ENCODE measurements at regions not wholly inside any gene's neighbourhood (a gene's known extent, or its start where the extent isn't known, plus 50 kb on each side); places are given as distances from the start of the nearest gene placed in this dataset.

DNA sequence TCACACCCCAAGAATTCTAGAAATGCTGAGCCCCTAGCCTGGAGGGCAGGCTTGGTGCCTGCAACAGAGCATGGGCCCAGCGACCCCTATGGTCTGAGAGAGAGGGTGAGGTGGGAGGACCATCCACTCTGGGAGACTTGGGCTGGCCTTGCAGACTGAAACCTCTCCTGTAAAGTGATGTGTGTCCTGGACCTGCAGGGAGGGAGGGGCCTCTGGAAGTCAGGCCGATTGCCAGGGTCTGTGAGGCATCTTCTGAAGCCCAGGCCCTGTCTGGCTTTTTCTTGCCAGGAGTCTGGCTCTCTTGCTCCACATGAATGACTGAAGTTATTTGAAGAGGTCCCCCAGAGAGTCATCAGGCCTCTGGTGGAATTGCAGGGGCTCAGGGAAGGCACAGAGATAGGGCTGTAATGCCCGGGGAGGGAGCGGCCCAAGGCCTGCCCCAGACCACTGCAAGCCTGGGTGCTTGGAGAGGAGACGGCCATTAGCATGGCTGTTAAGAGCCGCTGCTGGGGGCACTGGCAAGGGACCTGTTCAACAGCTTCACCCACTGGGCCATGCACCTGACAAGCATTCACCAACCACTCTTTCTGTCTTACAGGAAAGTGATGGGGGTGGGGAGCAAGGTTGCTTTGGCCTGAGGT lies 56.0 kb upstream of the CHRNA7 start:
- DNase-seq (ENCODE audit: low read depth, low spot score) = no peak

DNA sequence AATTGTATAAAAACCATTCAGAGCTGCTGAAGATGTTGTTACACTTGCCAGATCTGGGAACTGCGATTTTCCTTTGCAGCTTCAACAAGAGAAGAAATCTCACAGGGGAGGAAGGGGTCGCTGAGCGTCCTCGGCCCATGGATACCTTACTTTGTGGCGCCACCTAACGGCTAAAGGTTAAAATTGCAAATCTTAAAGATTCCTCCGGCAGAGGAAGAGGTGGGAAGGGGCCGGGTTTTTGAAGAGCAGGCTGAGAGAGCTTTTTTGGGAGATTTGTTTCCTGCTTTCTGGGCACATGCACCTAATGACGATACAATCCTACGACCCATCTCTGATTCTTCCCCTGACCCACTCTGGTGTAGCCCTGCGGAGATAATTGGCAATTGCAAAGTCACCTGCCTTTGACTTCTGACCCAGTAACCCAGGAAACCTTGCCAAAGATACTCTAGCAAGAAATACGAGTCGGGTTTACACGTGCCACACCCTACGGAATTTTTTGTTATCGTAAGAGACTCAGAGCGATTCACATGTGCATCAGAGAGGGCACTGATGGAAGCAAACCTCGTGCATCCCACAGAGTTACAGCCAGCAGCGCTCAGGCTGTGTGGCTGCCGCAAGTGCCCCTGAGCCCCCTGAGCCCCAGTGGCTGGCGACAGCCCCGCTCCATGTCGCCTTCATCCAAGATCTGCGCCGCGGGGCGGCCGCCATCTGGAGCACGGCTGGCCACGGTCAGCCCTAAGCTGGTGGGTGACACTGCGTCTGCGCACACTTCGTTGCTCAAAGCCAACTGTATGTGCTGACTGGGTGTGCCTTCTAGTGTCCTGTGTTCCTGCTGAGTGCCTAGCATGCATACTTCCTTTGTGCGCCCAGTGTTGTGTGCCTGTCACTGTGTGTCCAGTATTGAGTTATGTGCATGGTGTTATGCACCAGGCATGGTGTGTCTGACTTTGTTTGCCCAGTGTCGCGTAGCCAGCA lies 55.2 kb upstream of the CHRNA7 start:
- no peak for DNase-seq (ENCODE audit: low read depth, low spot score)

DNA sequence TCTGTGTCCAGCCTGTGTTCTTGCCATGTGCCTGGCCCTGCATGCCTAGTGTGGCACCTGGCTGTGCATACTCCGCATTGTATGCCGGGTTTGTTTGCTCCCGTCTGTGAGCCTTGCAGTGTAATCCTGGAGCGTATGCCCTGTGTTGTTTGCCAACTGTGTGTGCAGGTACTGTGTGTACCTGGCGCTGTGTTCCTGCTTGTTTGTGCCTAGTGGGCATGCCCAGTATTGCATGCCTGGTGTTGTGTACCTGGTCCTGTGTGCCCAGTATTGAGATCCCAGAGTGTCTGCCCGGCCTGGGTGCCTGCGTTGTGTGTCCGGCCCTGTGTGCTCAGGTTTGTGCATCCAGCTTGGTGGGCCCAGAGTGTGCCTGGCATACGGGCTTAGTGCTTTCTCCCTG lies 54.5 kb upstream of the CHRNA7 start:
- DNase-seq (ENCODE audit: low read depth, low spot score) = no peak

DNA sequence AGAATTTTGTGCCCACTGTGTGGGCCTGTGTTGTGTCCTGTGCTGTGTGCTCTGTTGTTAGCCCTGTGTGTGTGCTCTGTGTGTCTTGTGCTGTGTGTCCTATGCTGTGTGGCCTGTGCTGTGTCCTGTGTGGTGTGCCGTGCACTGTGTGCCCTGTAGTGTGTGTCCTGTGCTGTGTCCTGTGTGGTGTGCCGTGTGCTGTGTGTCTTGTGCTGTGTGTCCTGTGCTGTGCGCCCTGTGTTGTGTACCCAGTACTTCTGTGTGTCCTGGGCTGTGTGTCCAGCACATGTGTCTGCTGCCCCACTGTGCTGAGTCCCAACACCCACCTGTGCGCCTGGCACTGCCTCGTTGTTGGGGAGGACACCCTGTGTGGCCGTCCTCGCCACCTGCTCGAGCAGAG lies 53.2 kb upstream of the CHRNA7 start:
- DNase-seq (ENCODE audit: low read depth, low spot score) = no peak

DNA sequence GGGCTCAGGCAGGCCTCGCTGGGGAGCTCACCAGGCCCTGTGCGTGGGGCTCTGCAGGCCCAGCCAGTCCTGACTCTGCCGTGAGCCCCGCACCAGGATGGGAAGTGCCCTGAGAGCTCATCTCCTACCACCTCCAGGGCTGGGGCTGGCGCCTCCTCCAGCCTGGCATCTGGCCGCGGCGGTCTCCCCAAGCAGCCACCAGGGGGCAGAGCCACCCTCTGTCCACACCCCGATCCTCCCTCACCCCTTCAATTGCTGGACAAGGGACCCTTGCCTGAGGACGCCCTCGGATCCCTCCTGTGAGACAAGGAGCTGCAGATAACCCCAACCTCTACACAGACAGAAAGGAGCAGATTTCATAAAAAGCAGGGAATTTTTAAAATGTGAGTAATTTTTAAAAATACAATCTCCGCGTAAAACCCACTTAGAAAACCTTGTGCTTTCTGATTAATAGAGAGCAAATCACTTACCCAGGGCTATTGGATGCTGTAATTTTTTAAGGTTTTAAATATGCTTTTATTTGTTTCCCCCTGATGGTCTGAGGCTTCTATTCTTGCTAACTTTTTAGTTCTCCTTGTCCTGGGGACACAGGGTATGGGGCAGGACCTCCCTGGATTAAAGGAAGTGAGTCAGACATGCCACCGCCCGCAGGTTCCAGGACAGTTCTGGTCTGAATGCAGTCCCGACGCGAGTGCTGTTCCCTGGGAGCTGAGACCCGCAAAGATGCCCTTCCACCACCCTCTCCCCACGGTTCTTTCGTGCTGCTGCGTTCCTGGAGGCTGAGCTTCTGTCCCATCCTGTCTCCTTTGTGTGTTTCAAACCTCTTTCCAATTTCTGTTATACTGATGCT lies 52.3 kb upstream of the CHRNA7 start:
- DNase-seq (ENCODE audit: low read depth, low spot score) = no peak

All from pulmonary artery endothelial cell (primary cell).